ENCODE measurements at regions not wholly inside any gene's neighbourhood (a gene's known extent, or its start where the extent isn't known, plus 50 kb on each side); places are given as distances from the start of the nearest gene placed in this dataset.

DNA sequence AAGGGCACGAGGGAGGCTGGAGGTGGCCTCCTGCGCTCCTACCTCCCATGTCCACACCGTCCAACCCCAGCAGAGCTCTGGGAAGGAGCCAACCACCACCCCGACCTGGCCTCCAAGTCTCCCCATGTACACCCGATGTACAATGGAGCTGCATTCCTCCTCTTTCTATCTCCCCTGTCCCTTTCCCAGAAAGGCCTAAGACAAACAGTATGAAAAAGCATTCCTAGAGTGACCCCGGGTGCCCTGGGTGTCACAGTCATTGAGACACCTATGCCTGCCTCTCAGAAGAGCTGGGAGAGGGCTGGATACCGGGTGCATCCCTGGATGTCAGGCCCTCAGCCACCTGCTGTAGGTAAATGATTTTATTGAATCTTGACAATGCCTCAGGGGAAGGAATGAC is 248.1 kb downstream of the EMX2 start:
- CTCF ChIA-PET (ENCODE audit: partially characterized antibody) = no interaction called here
- H4K5ac ChIP-seq (ENCODE audit: insufficient read length, low read depth, low read length) = no peak overlapping the region
- H3K14ac ChIP-seq (ENCODE audit: insufficient read length) = no peak overlapping the region
- no peak overlapping the region for H2BK15ac ChIP-seq (ENCODE audit: low read length)
- H3K4me2 ChIP-seq (ENCODE audit: insufficient read depth in 1 of 2, low read depth in 2 of 2, low read length in 2 of 2) = no peak overlapping the region
- no peak overlapping the region for H2BK5ac ChIP-seq (ENCODE audit: low read depth, low read length)
- no peak overlapping the region for H2BK20ac ChIP-seq (ENCODE audit: low read length)
- no peaks in the 10 kb centered on the region for H3K9me3 ChIP-seq (ENCODE audit: insufficient read depth in 2 of 2, low read depth in 1 of 2, low read length in 1 of 2)
- H4K91ac ChIP-seq (replicated peaks; ENCODE audit: insufficient read length, low read length) = no peak overlapping the region
- no peaks in the 10 kb centered on the region for H3K79me2 ChIP-seq (ENCODE audit: control insufficient read depth in 1 of 2, insufficient read depth in 2 of 2, low read length in 2 of 2)
- FAIRE-seq (no peak), DNase-seq (ENCODE audit: low read depth in 1 of 2, low spot score in 2 of 2) (no peak)
- H3K4me1 ChIP-seq (replicated peaks in 1 of 4; ENCODE audit: control insufficient read depth in 3 of 4, insufficient read depth in 4 of 4, low read length in 3 of 4) = no peaks in the 10 kb centered on the region; a peak in 1 of 7 replicates
- H3K4me3 ChIP-seq (ENCODE audit: extremely low read depth in 1 of 4, insufficient read depth in 2 of 4, low read depth in 3 of 4, low read length in 4 of 4) = no peak overlapping the region
- H3K18ac ChIP-seq (ENCODE audit: extremely low read depth, low read length) = no peak overlapping the region
- H3K23me2 ChIP-seq (ENCODE audit: low read depth, low read length) = no peaks in the 10 kb centered on the region
- H3K4ac ChIP-seq (replicated peaks; ENCODE audit: insufficient read length, low read depth, low read length) = no peak overlapping the region
- H2BK12ac ChIP-seq (ENCODE audit: low read depth, low read length) = no peak overlapping the region
- H3K36me3 ChIP-seq (ENCODE audit: control insufficient read depth in 2 of 4, insufficient read depth in 4 of 4, low read length in 3 of 4) = no peaks in the 10 kb centered on the region
- TF ChIP-seq, protein P1, sequence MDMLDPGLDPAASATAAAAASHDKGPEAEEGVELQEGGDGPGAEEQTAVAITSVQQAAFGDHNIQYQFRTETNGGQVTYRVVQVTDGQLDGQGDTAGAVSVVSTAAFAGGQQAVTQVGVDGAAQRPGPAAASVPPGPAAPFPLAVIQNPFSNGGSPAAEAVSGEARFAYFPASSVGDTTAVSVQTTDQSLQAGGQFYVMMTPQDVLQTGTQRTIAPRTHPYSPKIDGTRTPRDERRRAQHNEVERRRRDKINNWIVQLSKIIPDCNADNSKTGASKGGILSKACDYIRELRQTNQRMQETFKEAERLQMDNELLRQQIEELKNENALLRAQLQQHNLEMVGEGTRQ (IDR thresholded peaks at IDR 0.05; ENCODE audit: low read length) = no peak
- no peak for TF ChIP-seq BACH1 (IDR thresholded peaks at IDR 0.05; ENCODE audit: low read length)
- 80% methylated on average over 7 of the region's 7 CpGs; no CpG with 5 or more reads in 1 of the 2 experiments for WGBS, 2 experiments (ENCODE audit: extremely low coverage in 1 of 2, insufficient coverage in 1 of 2, insufficient read length in 1 of 2, insufficient replicate concordance in 2 of 2, low coverage in 1 of 2, low lambda C conversion rate in 2 of 2, missing lambda C conversion rate in 1 of 2)
- no peak overlapping the region for H2AFZ ChIP-seq (ENCODE audit: low read length)
- no peak overlapping the region for H2AK5ac ChIP-seq (ENCODE audit: low read depth, low read length)
- no peak overlapping the region for H3K9ac ChIP-seq (replicated peaks in 1 of 4; ENCODE audit: extremely low read depth in 1 of 4, low read depth in 3 of 4, low read length in 3 of 4)
- H3K23ac ChIP-seq (ENCODE audit: insufficient read length) = no peak overlapping the region
- H4K8ac ChIP-seq (ENCODE audit: extremely low read depth, insufficient read depth, low read length) = no peak overlapping the region
- no peak overlapping the region for H3K27ac ChIP-seq (ENCODE audit: low read depth, low read length)
- H4K20me1 ChIP-seq (replicated peaks in 1 of 2; ENCODE audit: control insufficient read depth in 1 of 2, insufficient read depth in 2 of 2, low read length in 2 of 2) = no peaks in the 10 kb centered on the region
- H3K56ac ChIP-seq (replicated peaks; ENCODE audit: insufficient read length, low read depth, low read length) = no peak overlapping the region
- H2BK120ac ChIP-seq (replicated peaks; ENCODE audit: low read depth, low read length) = no peak overlapping the region
- POLR2A ChIA-PET (ENCODE audit: partially characterized antibody) = no interaction called here
- H3K27me3 ChIP-seq (replicated peaks in 1 of 4; ENCODE audit: control insufficient read depth in 3 of 4, extremely low read depth in 1 of 4, insufficient read depth in 3 of 4, low read length in 3 of 4) = no peaks in the 10 kb centered on the region
- no peaks in the 10 kb centered on the region for H3K79me1 ChIP-seq (ENCODE audit: low read depth, low read length)

Data from H1 (cell line).